CD14-positive monocyte (primary cell): ENCODE measurements at regions not wholly inside any gene's neighbourhood (a gene's known extent, or its start where the extent isn't known, plus 50 kb on each side); places are given as distances from the start of the nearest gene placed in this dataset.

Experiments used
- DNase-seq, 3 donors: peaks; one replicate each; pipeline ENCODE4 v3.0.0-alpha.2; 2011 to 2022
- H2AFZ ChIP-seq: 2 replicates; pipeline ENCODE4 v1.6.0; 2012; ENCODE audit warnings: mild to moderate bottlenecking, low read depth, low read length, inconsistent platforms; ENCODE audit not compliant: insufficient read depth, poor library complexity, severe bottlenecking
- H3K27ac ChIP-seq, 2 donors: 1 replicate in 1 of 2; 2 replicates in 1 of 2; pipeline ENCODE4 v1.5.1; 2012 to 2013; ENCODE audit warnings: low read length in 2 of 2, control low read depth in 1 of 2, inconsistent platforms in 1 of 2, low read depth in 1 of 2, mild to moderate bottlenecking in 1 of 2
- H3K27me3 ChIP-seq, 2 donors: one replicate each; pipeline versions ENCODE4 v1.6.0 to v1.6.1; 2011 to 2013; ENCODE audit warnings: low read length in 2 of 2; ENCODE audit not compliant: control insufficient read depth in 2 of 2, insufficient read depth in 2 of 2
- H3K36me3 ChIP-seq, 2 donors: replicated peaks in 1 of 2; 1 replicate in 1 of 2; 2 replicates in 1 of 2; pipeline versions ENCODE4 v1.5.1 to v1.6.1; 2012 to 2013; ENCODE audit warnings: low read length in 2 of 2, control low read depth in 1 of 2, inconsistent platforms in 1 of 2, mild to moderate bottlenecking in 1 of 2; ENCODE audit not compliant: insufficient read depth in 2 of 2, control insufficient read depth in 1 of 2
- H3K4me1 ChIP-seq, 2 donors: 1 replicate in 1 of 2; 2 replicates in 1 of 2; pipeline versions ENCODE4 v1.5.1 to v1.6.1; 2012 to 2013; ENCODE audit warnings: low read length in 2 of 2, control low read depth in 1 of 2, inconsistent platforms in 1 of 2, mild to moderate bottlenecking in 1 of 2, moderate library complexity in 1 of 2; ENCODE audit not compliant: insufficient read depth in 2 of 2, control insufficient read depth in 1 of 2
- H3K4me2 ChIP-seq: replicated peaks from 2 replicates; pipeline ENCODE3; 2012; ENCODE audit warnings: low read length, moderate library complexity, mild to moderate bottlenecking; ENCODE audit not compliant: poor library complexity, severe bottlenecking; ENCODE audit errors: extremely low read depth
- H3K4me3 ChIP-seq, 3 experiments: fragments of 200-600 bp in 1 of 3; sonication (generic) in 1 of 3; replicated peaks in 1 of 3; 1 replicate in 2 of 3; 2 replicates in 1 of 3; pipeline ENCODE4 v1.5.1; 2011 to 2013; ENCODE audit warnings: low read length in 3 of 3, mild to moderate bottlenecking in 3 of 3, control low read depth in 2 of 3, low read depth in 2 of 3, inconsistent platforms in 1 of 3, moderate library complexity in 1 of 3
- H3K79me2 ChIP-seq: 2 replicates; pipeline ENCODE4 v1.6.0; 2012; ENCODE audit warnings: mild to moderate bottlenecking, control low read depth, inconsistent platforms, low read length, moderate library complexity; ENCODE audit not compliant: insufficient read depth
- H3K9ac ChIP-seq: 2 replicates; pipeline ENCODE4 v1.6.0; 2017; ENCODE audit warnings: low read length, mild to moderate bottlenecking; ENCODE audit not compliant: insufficient read depth, poor library complexity, severe bottlenecking
- H3K9me3 ChIP-seq, 2 donors: replicated peaks in 1 of 2; 1 replicate in 1 of 2; 2 replicates in 1 of 2; pipeline versions ENCODE4 v1.5.1 to v1.6.1; 2012 to 2013; ENCODE audit warnings: low read length in 2 of 2, control low read depth in 1 of 2; ENCODE audit not compliant: control insufficient read depth in 1 of 2, insufficient read depth in 1 of 2
- H4K20me1 ChIP-seq: 2 replicates; pipeline ENCODE4 v1.6.0; 2012; ENCODE audit warnings: mild to moderate bottlenecking, low read length, control low read depth, moderate library complexity; ENCODE audit not compliant: insufficient read depth
- H3K27ac Mint-ChIP-seq, 7 donors: one replicate each; pipeline ENCODE4 v1.8.0; 2020; ENCODE audit warnings: mild to moderate bottlenecking in 7 of 7, mixed read lengths in 7 of 7, moderate library complexity in 6 of 7, inconsistent platforms in 2 of 7
- H3K27me3 Mint-ChIP-seq, 3 donors: one replicate each; pipeline ENCODE4 v1.8.0; 2021 to 2022; ENCODE audit warnings: low read depth in 3 of 3, mild to moderate bottlenecking in 3 of 3, mixed read lengths in 3 of 3, moderate library complexity in 3 of 3, inconsistent platforms in 1 of 3
- H3K36me3 Mint-ChIP-seq, 2 donors: one replicate each; pipeline ENCODE4 v1.8.0; 2020; ENCODE audit warnings: mixed read lengths in 2 of 2, inconsistent platforms in 1 of 2, mild to moderate bottlenecking in 1 of 2
- H3K4me1 Mint-ChIP-seq: one replicate; pipeline ENCODE4 v1.8.0; 2020; ENCODE audit warnings: mild to moderate bottlenecking, mixed read lengths
- H3K4me3 Mint-ChIP-seq, 2 donors: one replicate each; pipeline ENCODE4 v1.8.0; 2020; ENCODE audit warnings: mild to moderate bottlenecking in 2 of 2, mixed read lengths in 2 of 2, moderate library complexity in 1 of 2
- H3K9me3 Mint-ChIP-seq, 7 donors: one replicate each; pipeline ENCODE4 v1.8.0; 2020 to 2022; ENCODE audit warnings: mixed read lengths in 7 of 7, mild to moderate bottlenecking in 6 of 7, moderate library complexity in 6 of 7, inconsistent platforms in 2 of 7
- CTCF ChIP-seq: fragments of 200-600 bp; IDR thresholded peaks from one replicate; pipeline ENCODE4 v1.8.0; 2022; ENCODE audit warnings: antibody characterized with exemption, mild to moderate bottlenecking
- WGBS: methylation state at CpG from one replicate; pipeline ENCODE4 v1.1.5; 2013; ENCODE audit warnings: missing lambda C conversion rate; ENCODE audit not compliant: insufficient coverage; 5-methylcytosine and 5-hydroxymethylcytosine counted together
- intact Hi-C, 2 donors: fragments of 100-400 bp; cut with micrococcal nuclease; formaldehyde crosslinking; loops; one replicate each; pipeline versions ENCODE4 v1.15.0 to v1.15.1; 2023

DNA sequence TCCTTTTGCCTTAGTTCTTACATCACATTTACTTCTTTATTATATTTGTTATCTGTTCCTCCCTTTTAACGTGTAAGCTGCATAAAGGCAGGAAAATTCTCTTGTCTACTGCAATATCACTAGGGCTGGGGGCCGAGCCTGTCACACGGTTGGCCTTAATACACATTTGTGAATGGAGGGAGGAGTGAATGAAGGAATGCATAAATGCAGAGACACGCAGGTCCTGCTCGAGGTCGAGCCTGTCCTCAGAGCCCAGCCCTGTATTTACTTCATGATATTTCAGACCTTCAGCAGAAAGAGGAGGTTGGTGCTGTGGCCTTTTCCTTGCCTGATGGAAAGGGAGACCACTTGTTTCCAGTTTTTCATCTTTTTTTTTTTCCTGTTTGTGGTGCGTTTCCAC, 671.3 kb downstream of the PTPRU start:
- Mint-ChIP-seq H3K36me3 (no peaks in the 10 kb centered on the region), H3K4me1 (no peaks in the 10 kb centered on the region), H3K4me3 (no peak overlapping the region), H3K27me3 (peaks cover 5 to 8% (median 7%) of the 10 kb centered on the region in 3 donors), H3K27ac (no peak overlapping the region), H3K9me3 (no peaks in the 10 kb centered on the region)
- Histone ChIP-seq H3K4me2 (no peak overlapping the region), H4K20me1 (no peaks in the 10 kb centered on the region), H3K27me3 (peaks cover 0 to 2% of the 10 kb centered on the region in 2 donors), H3K9me3 (no peaks in the 10 kb centered on the region), H3K36me3 (no peaks in the 10 kb centered on the region), H3K9ac (no peak overlapping the region), H3K4me1 (no peaks in the 10 kb centered on the region), H3K27ac (no peak overlapping the region), H3K4me3 (no peak overlapping the region), H2AFZ (no peak overlapping the region), H3K79me2 (no peaks in the 10 kb centered on the region)
- no CpG with 5 or more reads among the region's 7 CpGs for WGBS
- intact Hi-C loops = no loop called here
- TF ChIP-seq CTCF = no peak
- DNase-seq = no peak

GRCh38 chr1:29906927-29907326, 670.6 kb downstream of the PTPRU start:
- no peak overlapping the region for H2AFZ ChIP-seq
- H3K9me3 ChIP-seq = no peaks in the 10 kb centered on the region
- 87% methylated on average over 6 of the region's 6 CpGs for WGBS
- DNase-seq = no peak
- peaks cover 8 to 14% (median 9%) of the 10 kb centered on the region in 3 donors for H3K27me3 Mint-ChIP-seq
- no peaks in the 10 kb centered on the region for H3K79me2 ChIP-seq
- peaks cover 0 to 2% of the 10 kb centered on the region in 2 donors for H3K27me3 ChIP-seq
- H3K4me1 Mint-ChIP-seq = no peaks in the 10 kb centered on the region
- intact Hi-C loops = no loop called here
- no peak overlapping the region for H3K4me3 ChIP-seq
- no peak overlapping the region for H3K4me3 Mint-ChIP-seq
- no peak overlapping the region for H3K27ac ChIP-seq
- no peak overlapping the region for H3K4me2 ChIP-seq
- no peak overlapping the region for H3K27ac Mint-ChIP-seq
- H3K4me1 ChIP-seq = no peaks in the 10 kb centered on the region
- TF ChIP-seq CTCF = no peak
- no peaks in the 10 kb centered on the region for H3K36me3 ChIP-seq
- H4K20me1 ChIP-seq = no peaks in the 10 kb centered on the region
- no peaks in the 10 kb centered on the region for H3K36me3 Mint-ChIP-seq
- no peaks in the 10 kb centered on the region for H3K9me3 Mint-ChIP-seq
- peak overlapping the region; percentile 15 for H3K9ac ChIP-seq
